ENCODE measurements at regions not wholly inside any gene's neighbourhood (a gene's known extent, or its start where the extent isn't known, plus 50 kb on each side); places are given as distances from the start of the nearest gene placed in this dataset.
"Not testable (repeated sequence)": the region's sequence is repeated elsewhere in the genome, so short reads cannot be mapped to it uniquely, and the experiment has no call there.

- no peak for FAIRE-seq
Measured at GRCh38 chr1:87972811-87973210, 644.1 kb downstream of the LMO4 start.

DNA sequence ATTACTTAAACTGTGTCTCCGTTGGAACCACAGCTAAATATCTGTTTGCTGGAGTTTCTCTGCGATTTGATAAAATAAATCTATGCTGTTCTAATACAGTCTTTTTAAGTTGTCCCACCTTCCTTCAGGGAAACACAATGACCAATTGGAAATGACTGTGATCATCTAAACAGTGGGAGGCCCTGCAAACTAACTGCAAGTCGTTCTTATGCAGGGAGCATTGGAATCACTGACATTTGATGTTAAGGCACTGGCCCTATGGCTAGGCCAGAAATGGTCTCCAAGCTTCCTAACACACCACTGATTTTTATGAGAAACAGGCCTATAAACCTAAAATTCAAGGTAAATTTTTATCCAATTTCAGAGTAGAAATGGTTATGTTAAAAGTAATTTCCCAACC, 645.2 kb downstream of the LMO4 start:
- no peak for FAIRE-seq

- FAIRE-seq, result no peak
Measured at GRCh38 chr1:87976316-87976715, 647.6 kb downstream of the LMO4 start.

GRCh38 chr1:87977145-87977544, 648.5 kb downstream of the LMO4 start:
- FAIRE-seq, result no peak

- no peak for FAIRE-seq
Measured at GRCh38 chr1:87979079-87979478, 650.4 kb downstream of the LMO4 start.

DNA sequence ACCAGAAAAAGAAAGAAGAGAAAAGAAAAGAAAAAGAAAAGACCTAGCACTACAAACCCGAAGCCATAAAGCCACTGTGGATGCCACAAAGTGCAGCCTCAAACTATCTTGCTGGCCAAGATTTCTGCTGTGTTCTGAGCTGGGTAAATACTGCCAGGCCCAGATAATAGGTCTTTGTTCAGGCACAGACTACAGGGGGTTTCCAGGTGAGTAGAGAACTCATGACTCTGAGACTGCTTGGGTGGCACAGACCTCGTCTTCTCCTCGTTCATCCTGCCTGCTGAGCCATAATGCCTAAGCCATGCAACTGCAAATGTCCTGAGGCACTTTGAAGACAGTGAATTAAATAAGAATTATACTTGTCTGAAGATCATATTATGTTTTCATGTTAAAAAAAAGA, 651.8 kb downstream of the LMO4 start:
- FAIRE-seq, result no peak

GRCh38 chr1:87981386-87981785, 652.7 kb downstream of the LMO4 start:
- no peak for FAIRE-seq

DNA sequence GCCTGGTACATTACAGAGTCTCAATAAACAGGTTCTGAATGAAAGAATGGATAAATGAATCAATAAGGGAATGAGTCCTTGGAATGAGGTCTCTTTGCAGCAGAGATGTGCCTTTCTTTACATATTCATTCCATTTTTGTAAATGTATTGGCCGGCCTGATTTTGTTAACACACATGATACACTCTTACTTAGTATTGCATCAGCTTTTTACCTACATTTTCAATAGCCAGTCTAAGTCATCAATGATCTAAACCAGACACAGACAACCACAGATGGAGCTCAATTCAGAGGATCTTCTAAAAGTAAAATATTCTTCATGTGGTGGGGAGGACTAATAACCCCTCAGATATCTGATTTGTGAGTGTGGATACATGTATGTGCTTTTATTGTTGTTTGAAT, 653.1 kb downstream of the LMO4 start:
- no peak for FAIRE-seq

- FAIRE-seq, result no peak
Measured at GRCh38 chr1:87983841-87984240, 655.2 kb downstream of the LMO4 start.

DNA sequence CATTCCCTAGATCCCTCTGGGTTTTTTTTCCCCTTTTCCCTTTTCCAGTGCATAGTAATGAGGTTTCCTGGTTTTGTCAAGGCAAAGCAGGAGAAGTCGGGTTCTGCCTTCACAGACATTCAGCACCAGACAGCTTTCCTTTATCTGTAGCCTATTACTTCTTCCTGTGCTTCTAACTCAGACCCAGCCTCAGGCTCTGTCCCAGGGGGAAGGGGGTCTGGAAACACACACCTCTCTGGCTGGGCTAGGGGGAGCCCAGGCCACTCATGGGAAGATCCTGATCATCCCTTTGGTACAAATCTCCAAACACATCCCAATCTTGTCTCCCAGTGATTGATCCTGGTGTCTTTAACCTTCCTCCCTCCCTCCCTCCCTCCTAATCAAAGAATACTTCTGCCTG, 656.4 kb downstream of the LMO4 start:
- no peak for FAIRE-seq

GRCh38 chr1:87986130-87986866, 657.6 kb downstream of the LMO4 start:
- FAIRE-seq, result no peak

DNA sequence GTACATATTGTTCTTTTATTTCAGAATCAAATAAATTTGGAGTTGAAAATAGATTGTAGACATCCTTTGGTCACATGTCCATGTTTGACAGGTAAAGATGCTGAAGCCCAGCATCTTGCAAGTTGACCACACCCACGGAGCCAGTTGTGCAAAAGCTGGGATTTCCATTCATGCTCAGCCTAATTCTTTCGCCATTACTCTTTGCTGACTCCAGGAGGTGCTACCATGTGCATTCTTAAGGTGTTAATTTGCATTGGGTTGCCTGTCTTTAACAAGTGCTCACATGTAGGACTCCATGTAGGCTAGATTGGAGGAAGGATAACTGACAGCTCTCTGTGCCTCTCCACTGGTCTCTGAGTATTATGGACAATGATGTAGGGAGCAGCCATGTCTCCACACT, 660.7 kb downstream of the LMO4 start:
- FAIRE-seq, result no peak

- not testable (repeated sequence) for FAIRE-seq
Measured at GRCh38 chr1:87992536-87992935, 663.9 kb downstream of the LMO4 start.

GRCh38 chr1:87993051-87993450, 664.4 kb downstream of the LMO4 start:
- FAIRE-seq, result no peak

GRCh38 chr1:87999852-88000251, 671.2 kb downstream of the LMO4 start:
- FAIRE-seq, result no peak

DNA sequence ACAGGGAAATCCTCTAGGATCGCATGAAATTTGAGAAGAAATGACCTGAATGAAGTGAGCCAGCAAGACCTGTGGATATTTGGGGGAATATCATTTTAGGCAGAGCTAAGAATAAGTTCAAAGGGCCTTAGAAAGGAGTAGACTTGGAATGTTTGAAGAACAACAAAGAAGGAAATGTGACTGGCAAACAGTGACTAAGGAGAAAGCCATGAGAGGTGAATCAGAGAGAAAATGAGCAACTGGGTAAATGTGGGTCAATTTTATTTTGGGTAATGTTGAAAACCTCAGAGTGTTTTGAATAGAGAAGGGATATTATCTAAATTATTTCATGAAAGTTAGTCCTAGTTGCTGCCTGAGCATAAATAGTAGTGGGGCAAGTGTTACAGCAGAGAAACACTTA, 672.8 kb downstream of the LMO4 start:
- FAIRE-seq, result no peak

- FAIRE-seq, result no peak
Measured at GRCh38 chr1:88003255-88003654, 674.6 kb downstream of the LMO4 start.

GRCh38 chr1:88009916-88010315, 674.2 kb upstream of the PKN2 start:
- no peak for FAIRE-seq

DNA sequence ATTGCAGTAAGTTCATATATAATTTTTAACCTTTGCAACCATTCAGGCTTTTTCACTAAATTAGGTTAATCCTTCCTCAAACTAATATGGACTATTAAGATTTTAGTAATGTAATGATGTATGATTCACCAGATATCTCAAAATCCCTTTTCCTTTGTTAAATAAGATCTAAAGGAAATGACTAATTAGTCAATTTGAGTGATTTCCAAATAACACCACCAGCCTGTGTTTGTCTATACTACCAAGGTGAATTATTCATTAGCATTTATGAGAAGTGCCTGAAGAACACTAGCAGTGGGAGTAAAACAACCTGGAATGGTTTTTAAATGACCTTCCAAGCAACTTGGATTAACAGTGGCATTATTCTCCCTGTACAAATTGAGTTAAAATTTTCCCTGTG, 670.6 kb upstream of the PKN2 start:
- FAIRE-seq, result no peak

GRCh38 chr1:88014131-88014530, 669.9 kb upstream of the PKN2 start:
- FAIRE-seq, result no peak

DNA sequence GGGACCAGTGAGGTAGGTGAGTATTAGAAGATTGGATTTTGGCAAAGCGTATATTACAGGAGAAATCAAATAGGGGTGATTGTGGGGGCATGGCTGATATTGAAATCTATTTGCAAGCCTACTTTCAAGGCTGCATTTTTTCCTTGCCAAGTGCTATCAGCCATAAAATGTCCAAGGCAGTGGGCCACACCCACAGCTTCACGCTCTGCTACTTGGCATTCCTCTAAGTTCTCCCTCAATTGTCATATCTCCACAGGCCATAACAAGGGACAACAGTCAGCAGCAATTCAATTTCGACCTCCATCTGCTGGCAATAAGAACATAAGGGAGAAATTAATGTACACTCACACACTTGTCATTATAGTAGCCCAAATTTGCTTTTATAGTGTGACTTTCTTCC, 667.1 kb upstream of the PKN2 start:
- no peak for FAIRE-seq

DNA sequence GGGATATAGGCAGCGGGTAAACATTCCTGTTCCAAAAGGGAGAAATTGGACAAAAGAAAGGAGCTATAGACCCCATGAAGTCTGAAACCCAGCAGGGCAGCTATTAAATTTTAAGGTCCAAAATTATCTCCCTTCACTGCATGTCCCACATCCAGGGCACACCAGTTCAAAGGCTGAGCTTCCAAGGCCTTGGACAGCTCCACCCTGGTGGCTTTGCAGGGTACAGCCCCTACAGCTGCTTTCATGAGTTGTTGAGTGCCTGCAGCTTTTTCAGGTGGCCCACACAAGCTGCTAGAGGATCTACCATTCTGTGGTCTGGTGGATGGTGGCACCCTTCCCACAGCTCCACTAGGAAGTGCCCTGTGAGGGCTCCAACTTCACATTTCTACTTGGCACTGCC, 662.5 kb upstream of the PKN2 start:
- no peak for FAIRE-seq

GRCh38 chr1:88022516-88022915, 661.6 kb upstream of the PKN2 start:
- no peak for FAIRE-seq

DNA sequence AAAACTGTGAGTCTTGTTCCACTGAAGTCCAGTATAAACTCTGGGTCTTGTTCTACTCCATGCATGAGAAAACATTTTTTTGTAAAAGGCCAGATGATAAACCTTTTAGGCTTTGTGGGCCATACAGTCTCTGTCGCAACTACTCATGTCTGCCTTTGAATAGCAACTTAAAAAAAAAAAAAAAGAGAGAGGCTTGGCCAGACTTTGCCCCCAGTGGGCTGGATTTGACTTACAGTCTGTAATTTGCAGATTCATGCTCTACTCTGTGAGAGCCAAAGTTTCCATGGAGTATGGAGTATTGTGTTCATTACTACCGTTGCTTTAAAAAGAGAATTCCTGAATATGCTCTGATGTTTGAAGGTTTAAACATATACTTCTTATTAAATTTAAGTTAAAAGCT, 654.9 kb upstream of the PKN2 start:
- FAIRE-seq, result no peak

GRCh38 chr1:88029899-88030298, 654.2 kb upstream of the PKN2 start:
- no peak for FAIRE-seq

GRCh38 chr1:88035578-88035977, 648.5 kb upstream of the PKN2 start:
- FAIRE-seq, result no peak
